ENCODE measurements at regions not wholly inside any gene's neighbourhood (a gene's known extent, or its start where the extent isn't known, plus 50 kb on each side); places are given as distances from the start of the nearest gene placed in this dataset.

- DNase-seq (ENCODE audit: low spot score) = no peak
- no peak for TF ChIP-seq CTCF (IDR thresholded peaks at IDR 0.05; ENCODE audit: extremely low read depth, missing control alignments)
Measured at GRCh38 chr20:50317116-50317515, 126.5 kb downstream of the CEBPB start.

- no peak for TF ChIP-seq CTCF (IDR thresholded peaks at IDR 0.05; ENCODE audit: extremely low read depth, missing control alignments)
- DNase-seq (ENCODE audit: low spot score) = no peak
Measured at GRCh38 chr20:50317609-50318008, 127.0 kb downstream of the CEBPB start.

GRCh38 chr20:50318710-50319109 is 128.1 kb downstream of the CEBPB start:
- DNase-seq (ENCODE audit: low spot score) = no peak
- no peak for TF ChIP-seq CTCF (IDR thresholded peaks at IDR 0.05; ENCODE audit: extremely low read depth, missing control alignments)

GRCh38 chr20:50320005-50320900 is 129.6 kb downstream of the CEBPB start:
- no peak for TF ChIP-seq CTCF (IDR thresholded peaks at IDR 0.05; ENCODE audit: extremely low read depth, missing control alignments)
- no peak for DNase-seq (ENCODE audit: low spot score)

GRCh38 chr20:50320901-50321796 is 130.5 kb downstream of the CEBPB start:
- DNase-seq (ENCODE audit: low spot score) = no peak
- TF ChIP-seq CTCF (IDR thresholded peaks at IDR 0.05; ENCODE audit: extremely low read depth, missing control alignments) = no peak

GRCh38 chr20:50321797-50322480 is 131.3 kb downstream of the CEBPB start:
- TF ChIP-seq CTCF (IDR thresholded peaks at IDR 0.05; ENCODE audit: extremely low read depth, missing control alignments) = no peak
- no peak for DNase-seq (ENCODE audit: low spot score)
